NCI-H1048 (cell line): ENCODE measurements at regions not wholly inside any gene's neighbourhood (a gene's known extent, or its start where the extent isn't known, plus 50 kb on each side); places are given as distances from the start of the nearest gene placed in this dataset.
"Not testable (repeated sequence)": the region's sequence is repeated elsewhere in the genome, so short reads cannot be mapped to it uniquely, and the experiment has no call there.

ENCODE experiments used
- DNase-seq: peaks from one replicate; lab custom pipeline; 2025; lab: John Stamatoyannopoulos, UW

DNA sequence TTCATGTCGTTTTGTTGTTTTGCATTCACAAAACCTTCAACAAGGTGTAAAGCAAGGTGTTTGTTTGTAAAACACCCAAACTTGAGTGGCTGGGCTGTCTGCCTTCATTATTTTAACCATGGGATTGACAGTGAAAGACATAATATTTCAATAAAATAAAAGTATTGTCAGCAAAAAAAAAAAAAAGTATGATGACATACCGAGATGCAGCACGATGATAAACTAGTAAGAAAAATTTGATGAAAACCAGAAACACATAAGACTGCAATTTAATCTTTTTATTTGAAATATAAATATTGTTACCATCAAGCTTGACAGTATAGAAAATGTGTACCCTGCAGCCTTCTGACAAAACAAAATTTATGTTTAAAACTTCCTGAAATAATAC lies 419.3 kb upstream of the DYNLRB2 start:
- DNase-seq = no peak

GRCh38 chr16:80120899-80121521 lies 419.8 kb upstream of the DYNLRB2 start:
- no peak for DNase-seq

GRCh38 chr16:80117556-80118130 lies 423.1 kb upstream of the DYNLRB2 start:
- DNase-seq = no peak

- DNase-seq = no peak
Observed at GRCh38 chr16:80116711-80117110, 424.1 kb upstream of the DYNLRB2 start.

DNA sequence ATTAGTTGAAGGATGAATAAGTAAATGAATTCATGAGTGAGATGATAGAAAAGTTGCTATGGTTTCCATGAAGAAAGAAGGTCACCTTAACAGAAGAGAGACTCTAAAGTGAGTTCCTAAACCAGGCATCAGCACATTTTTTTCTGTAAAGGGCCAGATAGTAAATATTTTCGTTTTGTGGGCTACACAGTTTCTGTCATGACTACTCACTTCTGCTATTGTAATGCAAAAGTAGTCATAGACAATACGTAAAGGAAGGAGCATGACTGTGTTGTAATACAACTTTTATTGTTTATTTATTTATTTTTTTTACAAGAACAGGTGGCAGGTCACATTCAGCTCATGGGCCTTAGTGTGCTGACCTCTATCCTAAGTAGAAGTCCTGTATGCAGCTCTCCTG lies 426.1 kb upstream of the DYNLRB2 start:
- DNase-seq = no peak

- no peak for DNase-seq
Observed at GRCh38 chr16:80113873-80114574, 426.8 kb upstream of the DYNLRB2 start.

DNA sequence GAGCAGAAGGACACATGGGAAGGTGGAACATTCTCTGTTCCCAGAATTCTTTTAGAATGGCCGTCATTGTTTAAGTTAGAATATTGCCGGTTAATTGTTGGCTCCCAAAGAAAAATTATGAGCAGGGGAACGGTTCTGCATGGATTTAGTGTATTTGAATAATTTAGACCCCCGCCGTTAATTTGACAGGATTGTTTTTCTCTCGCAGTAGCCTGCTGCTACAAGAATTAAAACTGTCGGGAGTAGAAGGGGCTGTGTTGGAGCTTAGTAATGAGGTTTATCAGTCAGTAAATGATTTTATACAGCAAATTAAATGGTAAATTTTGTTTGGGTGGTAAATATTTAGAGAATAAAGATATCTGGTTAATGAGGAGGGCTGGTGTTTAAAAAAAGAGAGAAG lies 431.2 kb upstream of the DYNLRB2 start:
- DNase-seq = no peak

GRCh38 chr16:80107900-80108299 lies 432.9 kb upstream of the DYNLRB2 start:
- no peak for DNase-seq

DNA sequence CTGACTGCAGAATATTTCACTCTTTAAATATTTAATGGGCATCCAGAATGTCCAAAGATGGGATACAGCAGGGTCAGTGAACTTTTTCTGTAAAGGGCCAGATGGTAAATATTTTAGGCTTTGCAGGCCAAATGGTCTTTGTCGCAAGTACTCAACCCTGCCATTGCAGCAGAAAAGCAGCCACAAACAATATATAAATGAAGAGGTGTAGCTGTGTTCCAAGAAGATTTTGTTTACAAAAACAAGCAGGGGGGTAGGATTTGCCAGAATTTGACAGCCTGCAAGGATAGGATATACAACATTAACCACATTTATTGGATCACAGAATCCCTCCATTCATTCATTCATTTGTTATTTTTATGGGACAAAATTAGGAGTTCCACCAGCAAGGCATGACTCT lies 435.0 kb upstream of the DYNLRB2 start:
- DNase-seq = no peak

DNA sequence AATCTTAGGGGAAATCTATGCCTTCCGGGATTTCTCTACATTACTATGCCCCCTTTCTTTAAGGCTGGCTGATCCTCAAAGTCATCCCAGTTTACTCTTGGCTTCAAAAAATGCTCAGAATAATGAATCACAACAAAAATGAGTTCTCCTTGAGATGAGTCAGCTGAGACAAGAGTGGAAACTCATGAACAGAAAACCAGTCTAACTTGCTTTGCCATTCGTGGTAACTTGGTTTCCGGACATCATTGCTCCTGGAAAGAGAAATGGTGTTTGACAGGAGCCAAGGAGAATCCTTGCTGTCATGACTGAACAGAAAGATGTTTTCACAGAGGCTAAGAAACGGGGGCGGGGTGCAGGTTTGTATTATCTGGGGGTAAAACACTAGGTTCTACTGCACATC lies 435.6 kb upstream of the DYNLRB2 start:
- no peak for DNase-seq

- no peak for DNase-seq
Observed at GRCh38 chr16:80104401-80104800, 436.4 kb upstream of the DYNLRB2 start.

- no peak for DNase-seq
Observed at GRCh38 chr16:80103463-80103862, 437.3 kb upstream of the DYNLRB2 start.

DNA sequence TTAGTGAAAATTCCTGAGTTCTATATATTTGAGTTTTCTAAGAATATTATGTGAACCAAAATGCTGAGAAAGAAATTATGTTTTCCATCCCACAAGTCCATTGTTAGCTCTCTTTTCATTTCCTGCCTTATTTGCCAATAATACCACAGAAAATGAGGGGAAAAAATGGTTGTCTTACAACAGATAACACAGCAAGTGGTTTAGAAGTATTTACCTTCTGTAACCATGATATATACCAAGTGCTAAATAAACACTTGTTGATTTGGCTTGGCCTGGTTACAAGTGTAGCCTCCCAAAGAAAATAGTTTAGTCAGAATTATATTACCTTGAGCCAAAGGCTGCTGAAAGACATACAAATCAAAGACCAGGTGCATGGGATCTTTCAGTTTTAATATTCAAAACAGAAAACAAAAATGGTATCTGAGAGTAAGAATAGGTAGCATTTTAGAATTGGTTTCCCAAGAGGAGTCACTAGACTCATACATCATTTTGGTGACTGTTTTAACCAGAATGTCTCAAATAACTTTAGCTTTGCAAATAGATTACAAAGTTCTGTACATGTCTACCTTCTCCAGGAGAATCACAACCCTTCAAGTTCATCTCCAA lies 439.8 kb upstream of the DYNLRB2 start:
- no peak for DNase-seq

GRCh38 chr16:80100186-80100585 lies 440.6 kb upstream of the DYNLRB2 start:
- DNase-seq = no peak

GRCh38 chr16:80097098-80097497 lies 443.7 kb upstream of the DYNLRB2 start:
- DNase-seq = no peak

DNA sequence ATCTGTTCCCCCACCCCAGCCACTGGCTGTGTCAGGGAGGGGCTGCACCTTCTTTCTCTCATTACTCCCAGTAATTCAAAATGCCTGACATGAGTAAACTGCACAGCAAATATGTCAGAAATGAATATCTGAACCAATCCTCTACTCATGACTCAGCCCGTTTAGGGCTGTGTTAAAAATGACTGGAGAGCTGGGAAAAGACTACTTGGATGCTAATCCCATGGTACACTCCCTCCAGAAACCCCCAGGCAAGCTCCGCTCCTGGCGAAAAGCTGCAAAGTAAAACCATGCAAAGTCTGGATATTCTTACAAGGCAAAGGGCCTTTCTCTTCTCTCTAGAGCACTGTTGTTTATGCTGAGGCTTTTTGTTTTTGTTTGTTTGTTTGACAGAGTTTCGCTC lies 448.1 kb upstream of the DYNLRB2 start:
- no peak for DNase-seq

DNA sequence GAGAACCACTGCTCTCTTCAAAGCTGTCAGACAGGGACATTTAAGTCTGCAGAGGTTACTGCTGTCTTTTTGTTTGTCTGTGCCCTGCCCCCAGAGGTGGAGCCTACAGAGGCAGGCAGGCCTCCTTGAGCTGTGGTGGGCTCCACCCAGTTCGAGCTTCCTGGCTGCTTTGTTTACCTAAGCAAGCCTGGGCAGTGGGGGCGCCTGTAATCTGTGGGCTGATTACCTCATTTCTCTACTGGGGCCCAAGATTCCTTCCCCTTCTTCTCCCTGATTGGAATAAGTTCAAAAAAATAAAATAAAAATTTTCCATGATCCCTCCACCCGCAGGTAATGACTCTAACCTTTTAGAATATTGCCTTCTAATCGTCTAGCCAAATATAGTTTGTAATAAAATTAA lies 449.3 kb upstream of the DYNLRB2 start:
- not testable (repeated sequence) for DNase-seq

- DNase-seq = no peak
Observed at GRCh38 chr16:80085606-80086005, 455.2 kb upstream of the DYNLRB2 start.

GRCh38 chr16:80084614-80085013 lies 456.2 kb upstream of the DYNLRB2 start:
- DNase-seq = no peak

GRCh38 chr16:80084163-80084562 lies 456.6 kb upstream of the DYNLRB2 start:
- DNase-seq = no peak

- DNase-seq = no peak
Observed at GRCh38 chr16:80082906-80083305, 457.9 kb upstream of the DYNLRB2 start.

- DNase-seq = no peak
Observed at GRCh38 chr16:80081846-80082245, 458.9 kb upstream of the DYNLRB2 start.

GRCh38 chr16:80080287-80080851 lies 460.4 kb upstream of the DYNLRB2 start:
- no peak for DNase-seq
